GM18499 (cell line): ENCODE measurements at regions not wholly inside any gene's neighbourhood (a gene's known extent, or its start where the extent isn't known, plus 50 kb on each side); places are given as distances from the start of the nearest gene placed in this dataset.

Source experiments
- ATAC-seq: cut with Tn5 transposase; IDR thresholded peaks from one replicate; pipeline ENCODE4 v1.9.1; 2021; ENCODE audit warnings: moderate number of reproducible peaks; ENCODE audit not compliant: insufficient read depth, unreplicated experiment

DNA sequence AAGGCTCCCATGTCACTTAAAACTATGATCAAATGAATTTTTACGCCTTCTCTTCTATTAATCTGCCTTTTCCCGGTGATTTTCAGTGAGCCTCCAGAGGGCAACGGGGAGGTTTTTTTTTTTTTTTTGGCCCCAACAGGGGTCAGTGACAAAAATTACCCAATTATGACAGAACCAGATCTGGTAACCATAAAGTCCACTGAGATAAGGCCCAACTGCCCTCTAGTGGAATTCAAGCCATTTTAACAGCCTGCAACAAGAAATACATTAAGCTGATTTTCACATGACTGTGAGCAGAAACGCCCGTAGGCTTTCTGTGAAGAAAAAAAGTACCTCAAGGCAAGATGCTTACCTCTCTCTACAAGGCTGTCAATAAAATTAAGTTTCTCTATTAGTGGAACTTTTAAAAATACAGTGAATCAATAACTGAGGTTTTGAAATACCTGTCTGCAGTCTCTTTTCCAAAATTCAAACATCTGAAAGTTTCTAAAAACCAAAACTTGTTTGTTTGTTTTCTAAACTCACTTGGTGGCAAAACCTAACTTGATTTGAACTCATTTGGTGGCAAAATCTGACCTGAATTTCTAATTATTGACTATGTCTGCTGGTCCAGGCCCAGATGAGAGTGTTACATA is 49.7 kb upstream of the FST start:
- no peak for ATAC-seq
